ENCODE measurements at regions not wholly inside any gene's neighbourhood (a gene's known extent, or its start where the extent isn't known, plus 50 kb on each side); places are given as distances from the start of the nearest gene placed in this dataset.
A peak's percentile ranks its signal among the peaks of the same experiment; 100 is the strongest.
"Not testable (repeated sequence)": the region's sequence is repeated elsewhere in the genome, so short reads cannot be mapped to it uniquely, and the experiment has no call there.

- no peak for DNase-seq
Observed at GRCh38 chr12:127565241-127565640, 701.7 kb upstream of the TMEM132C start.

GRCh38 chr12:127567531-127567930 is 699.4 kb upstream of the TMEM132C start:
- DNase-seq = no peak

GRCh38 chr12:127570387-127570786 is 696.6 kb upstream of the TMEM132C start:
- DNase-seq = no peak

- no peak for DNase-seq
Observed at GRCh38 chr12:127570793-127571360, 696.1 kb upstream of the TMEM132C start.

- no peak for DNase-seq
Observed at GRCh38 chr12:127571578-127571977, 695.4 kb upstream of the TMEM132C start.

GRCh38 chr12:127579446-127579845 is 687.5 kb upstream of the TMEM132C start:
- DNase-seq = no peak

- no peak for DNase-seq
Observed at GRCh38 chr12:127582074-127582473, 684.9 kb upstream of the TMEM132C start.

- no peak for DNase-seq
Observed at GRCh38 chr12:127583041-127583440, 683.9 kb upstream of the TMEM132C start.

GRCh38 chr12:127588249-127588648 is 678.7 kb upstream of the TMEM132C start:
- DNase-seq = peak; percentile 40 to 67 (median 54)

- no peak for DNase-seq
Observed at GRCh38 chr12:127589541-127589940, 677.4 kb upstream of the TMEM132C start.

- no peak for DNase-seq
Observed at GRCh38 chr12:127590868-127591267, 676.1 kb upstream of the TMEM132C start.

- DNase-seq = peak in 1 of 3 donors; percentile 13
Observed at GRCh38 chr12:127592245-127592644, 674.7 kb upstream of the TMEM132C start.

- DNase-seq = no peak
Observed at GRCh38 chr12:127594351-127594970, 672.5 kb upstream of the TMEM132C start.

- DNase-seq = no peak
Observed at GRCh38 chr12:127595506-127595905, 671.5 kb upstream of the TMEM132C start.

- no peak for DNase-seq
Observed at GRCh38 chr12:127596891-127597290, 670.1 kb upstream of the TMEM132C start.

- no peak for DNase-seq
Observed at GRCh38 chr12:127599436-127599835, 667.5 kb upstream of the TMEM132C start.

GRCh38 chr12:127600211-127600610 is 666.8 kb upstream of the TMEM132C start:
- DNase-seq = no peak

- no peak for DNase-seq
Observed at GRCh38 chr12:127606476-127607015, 660.4 kb upstream of the TMEM132C start.

- DNase-seq = no peak
Observed at GRCh38 chr12:127607146-127607725, 659.7 kb upstream of the TMEM132C start.

GRCh38 chr12:127608359-127608758 is 658.6 kb upstream of the TMEM132C start:
- DNase-seq = not testable (repeated sequence)

- no peak for DNase-seq
Observed at GRCh38 chr12:127613056-127613455, 653.9 kb upstream of the TMEM132C start.

GRCh38 chr12:127619869-127620734 is 646.9 kb upstream of the TMEM132C start:
- DNase-seq = no peak

Measured in muscle of back (tissue), 3 donors.